GM21528 (cell line): ENCODE measurements at regions not wholly inside any gene's neighbourhood (a gene's known extent, or its start where the extent isn't known, plus 50 kb on each side); places are given as distances from the start of the nearest gene placed in this dataset.

Experiments
- ATAC-seq: cut with Tn5 transposase; IDR thresholded peaks from one replicate; pipeline ENCODE4 v1.9.1; 2021; ENCODE audit warnings: mild to moderate bottlenecking, moderate library complexity; ENCODE audit not compliant: unreplicated experiment, low FRiP score

- ATAC-seq = no peak
Observed at GRCh38 chr11:115780646-115781362, 276.6 kb upstream of the CADM1 start.

GRCh38 chr11:115778928-115779650 is 274.9 kb upstream of the CADM1 start:
- no peak for ATAC-seq

- no peak for ATAC-seq
Observed at GRCh38 chr11:115776916-115777315, 272.7 kb upstream of the CADM1 start.

GRCh38 chr11:115775846-115776245 is 271.6 kb upstream of the CADM1 start:
- ATAC-seq = no peak

GRCh38 chr11:115774756-115775155 is 270.5 kb upstream of the CADM1 start:
- ATAC-seq = no peak

- no peak for ATAC-seq
Observed at GRCh38 chr11:115769891-115770290, 265.7 kb upstream of the CADM1 start.

- ATAC-seq = no peak
Observed at GRCh38 chr11:115767883-115768282, 263.7 kb upstream of the CADM1 start.

GRCh38 chr11:115767047-115767802 is 263.0 kb upstream of the CADM1 start:
- no peak for ATAC-seq

GRCh38 chr11:115766561-115766960 is 262.3 kb upstream of the CADM1 start:
- ATAC-seq = no peak

GRCh38 chr11:115765803-115766239 is 261.6 kb upstream of the CADM1 start:
- ATAC-seq = no peak

- ATAC-seq = no peak
Observed at GRCh38 chr11:115764176-115764575, 260.0 kb upstream of the CADM1 start.

GRCh38 chr11:115761817-115762216 is 257.6 kb upstream of the CADM1 start:
- no peak for ATAC-seq

- ATAC-seq = no peak
Observed at GRCh38 chr11:115761348-115761747, 257.1 kb upstream of the CADM1 start.

GRCh38 chr11:115760461-115761320 is 256.5 kb upstream of the CADM1 start:
- ATAC-seq = no peak

- no peak for ATAC-seq
Observed at GRCh38 chr11:115759622-115760460, 255.6 kb upstream of the CADM1 start.

- ATAC-seq = no peak
Observed at GRCh38 chr11:115758011-115758410, 253.8 kb upstream of the CADM1 start.

- no peak for ATAC-seq
Observed at GRCh38 chr11:115751243-115752015, 247.2 kb upstream of the CADM1 start.

- ATAC-seq = no peak
Observed at GRCh38 chr11:115745610-115746512, 241.6 kb upstream of the CADM1 start.
